GM23338 (cell line): ENCODE measurements at regions not wholly inside any gene's neighbourhood (a gene's known extent, or its start where the extent isn't known, plus 50 kb on each side); places are given as distances from the start of the nearest gene placed in this dataset.

Source experiments
- CREB1 ChIP-seq: fragments of 250-450 bp; sonication (Bioruptor Pico); IDR thresholded peaks from 2 replicates; pipeline ENCODE4 v1.5.0; 2020; ENCODE audit warnings: low read depth, mild to moderate bottlenecking, moderate library complexity
- EZH2 ChIP-seq: fragments of 200-600 bp; sonication (generic); IDR thresholded peaks from one replicate; pipeline ENCODE4 v1.8.0; 2017; ENCODE audit warnings: antibody characterized with exemption, mild to moderate bottlenecking, low read depth; ENCODE audit not compliant: unreplicated experiment
- JUNB ChIP-seq: IDR thresholded peaks from one replicate; pipeline ENCODE4 v1.6.1; 2016; ENCODE audit warnings: antibody characterized with exemption; ENCODE audit not compliant: unreplicated experiment
- STAT1 ChIP-seq: IDR thresholded peaks from one replicate; pipeline ENCODE4 v1.6.1; 2016; ENCODE audit warnings: antibody characterized with exemption; ENCODE audit not compliant: unreplicated experiment
- ZNF114 ChIP-seq: fragments of 250-450 bp; sonication (Bioruptor Pico); IDR thresholded peaks from 2 replicates; pipeline ENCODE4 v1.5.0; 2020; ENCODE audit warnings: mild to moderate bottlenecking, moderate library complexity
- TF ChIP-seq, protein P1 (sequence below): fragments of 250-450 bp; sonication (Bioruptor Pico); IDR thresholded peaks from 2 replicates; pipeline ENCODE4 v1.5.0; 2020; ENCODE audit warnings: mild to moderate bottlenecking, moderate library complexity
- TF ChIP-seq, protein P2 (sequence below): IDR thresholded peaks from one replicate; pipeline ENCODE4 v1.6.1; 2018; ENCODE audit warnings: antibody characterized with exemption; ENCODE audit not compliant: unreplicated experiment

DNA sequence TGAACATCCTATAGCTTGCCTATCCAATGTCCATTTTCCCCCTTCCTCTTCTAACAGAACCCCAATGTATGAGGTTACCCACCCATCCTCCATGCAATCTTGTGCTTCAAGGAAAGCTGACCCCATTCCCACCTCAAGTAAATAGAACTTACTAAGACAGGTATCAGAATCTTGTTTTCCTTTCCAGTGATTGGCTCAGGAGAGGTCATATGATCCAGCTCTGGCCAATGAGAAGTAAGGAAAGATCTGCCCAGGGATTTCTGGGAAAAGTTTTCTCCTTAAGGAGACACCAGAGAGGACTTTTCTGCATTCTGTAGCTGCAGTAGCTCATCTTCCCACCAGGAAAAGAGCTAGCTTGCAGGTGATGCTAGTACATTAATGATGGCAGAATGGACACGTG lies 341.8 kb upstream of the ZFP64 start (continued):
- TF ChIP-seq, protein P1, sequence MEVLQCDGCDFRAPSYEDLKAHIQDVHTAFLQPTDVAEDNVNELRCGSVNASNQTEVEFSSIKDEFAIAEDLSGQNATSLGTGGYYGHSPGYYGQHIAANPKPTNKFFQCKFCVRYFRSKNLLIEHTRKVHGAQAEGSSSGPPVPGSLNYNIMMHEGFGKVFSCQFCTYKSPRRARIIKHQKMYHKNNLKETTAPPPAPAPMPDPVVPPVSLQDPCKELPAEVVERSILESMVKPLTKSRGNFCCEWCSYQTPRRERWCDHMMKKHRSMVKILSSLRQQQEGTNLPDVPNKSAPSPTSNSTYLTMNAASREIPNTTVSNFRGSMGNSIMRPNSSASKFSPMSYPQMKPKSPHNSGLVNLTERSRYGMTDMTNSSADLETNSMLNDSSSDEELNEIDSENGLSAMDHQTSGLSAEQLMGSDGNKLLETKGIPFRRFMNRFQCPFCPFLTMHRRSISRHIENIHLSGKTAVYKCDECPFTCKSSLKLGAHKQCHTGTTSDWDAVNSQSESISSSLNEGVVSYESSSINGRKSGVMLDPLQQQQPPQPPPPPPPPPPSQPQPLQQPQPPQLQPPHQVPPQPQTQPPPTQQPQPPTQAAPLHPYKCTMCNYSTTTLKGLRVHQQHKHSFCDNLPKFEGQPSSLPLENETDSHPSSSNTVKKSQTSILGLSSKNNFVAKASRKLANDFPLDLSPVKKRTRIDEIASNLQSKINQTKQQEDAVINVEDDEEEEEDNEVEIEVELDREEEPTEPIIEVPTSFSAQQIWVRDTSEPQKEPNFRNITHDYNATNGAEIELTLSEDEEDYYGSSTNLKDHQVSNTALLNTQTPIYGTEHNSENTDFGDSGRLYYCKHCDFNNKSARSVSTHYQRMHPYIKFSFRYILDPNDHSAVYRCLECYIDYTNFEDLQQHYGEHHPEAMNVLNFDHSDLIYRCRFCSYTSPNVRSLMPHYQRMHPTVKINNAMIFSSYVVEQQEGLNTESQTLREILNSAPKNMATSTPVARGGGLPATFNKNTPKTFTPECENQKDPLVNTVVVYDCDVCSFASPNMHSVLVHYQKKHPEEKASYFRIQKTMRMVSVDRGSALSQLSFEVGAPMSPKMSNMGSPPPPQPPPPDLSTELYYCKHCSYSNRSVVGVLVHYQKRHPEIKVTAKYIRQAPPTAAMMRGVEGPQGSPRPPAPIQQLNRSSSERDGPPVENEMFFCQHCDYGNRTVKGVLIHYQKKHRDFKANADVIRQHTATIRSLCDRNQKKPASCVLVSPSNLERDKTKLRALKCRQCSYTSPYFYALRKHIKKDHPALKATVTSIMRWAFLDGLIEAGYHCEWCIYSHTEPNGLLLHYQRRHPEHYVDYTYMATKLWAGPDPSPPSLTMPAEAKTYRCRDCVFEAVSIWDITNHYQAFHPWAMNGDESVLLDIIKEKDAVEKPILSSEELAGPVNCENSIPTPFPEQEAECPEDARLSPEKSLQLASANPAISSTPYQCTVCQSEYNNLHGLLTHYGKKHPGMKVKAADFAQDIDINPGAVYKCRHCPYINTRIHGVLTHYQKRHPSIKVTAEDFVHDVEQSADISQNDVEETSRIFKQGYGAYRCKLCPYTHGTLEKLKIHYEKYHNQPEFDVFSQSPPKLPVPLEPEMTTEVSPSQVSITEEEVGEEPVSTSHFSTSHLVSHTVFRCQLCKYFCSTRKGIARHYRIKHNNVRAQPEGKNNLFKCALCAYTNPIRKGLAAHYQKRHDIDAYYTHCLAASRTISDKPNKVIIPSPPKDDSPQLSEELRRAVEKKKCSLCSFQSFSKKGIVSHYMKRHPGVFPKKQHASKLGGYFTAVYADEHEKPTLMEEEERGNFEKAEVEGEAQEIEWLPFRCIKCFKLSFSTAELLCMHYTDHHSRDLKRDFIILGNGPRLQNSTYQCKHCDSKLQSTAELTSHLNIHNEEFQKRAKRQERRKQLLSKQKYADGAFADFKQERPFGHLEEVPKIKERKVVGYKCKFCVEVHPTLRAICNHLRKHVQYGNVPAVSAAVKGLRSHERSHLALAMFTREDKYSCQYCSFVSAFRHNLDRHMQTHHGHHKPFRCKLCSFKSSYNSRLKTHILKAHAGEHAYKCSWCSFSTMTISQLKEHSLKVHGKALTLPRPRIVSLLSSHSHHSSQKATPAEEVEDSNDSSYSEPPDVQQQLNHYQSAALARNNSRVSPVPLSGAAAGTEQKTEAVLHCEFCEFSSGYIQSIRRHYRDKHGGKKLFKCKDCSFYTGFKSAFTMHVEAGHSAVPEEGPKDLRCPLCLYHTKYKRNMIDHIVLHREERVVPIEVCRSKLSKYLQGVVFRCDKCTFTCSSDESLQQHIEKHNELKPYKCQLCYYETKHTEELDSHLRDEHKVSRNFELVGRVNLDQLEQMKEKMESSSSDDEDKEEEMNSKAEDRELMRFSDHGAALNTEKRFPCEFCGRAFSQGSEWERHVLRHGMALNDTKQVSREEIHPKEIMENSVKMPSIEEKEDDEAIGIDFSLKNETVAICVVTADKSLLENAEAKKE (CRISPR knock-in tag): no peak
- no peak for TF ChIP-seq ZNF114
- TF ChIP-seq STAT1: no peak
- TF ChIP-seq JUNB: no peak
- TF ChIP-seq CREB1: no peak
- no peak for TF ChIP-seq EZH2
- TF ChIP-seq, protein P2, sequence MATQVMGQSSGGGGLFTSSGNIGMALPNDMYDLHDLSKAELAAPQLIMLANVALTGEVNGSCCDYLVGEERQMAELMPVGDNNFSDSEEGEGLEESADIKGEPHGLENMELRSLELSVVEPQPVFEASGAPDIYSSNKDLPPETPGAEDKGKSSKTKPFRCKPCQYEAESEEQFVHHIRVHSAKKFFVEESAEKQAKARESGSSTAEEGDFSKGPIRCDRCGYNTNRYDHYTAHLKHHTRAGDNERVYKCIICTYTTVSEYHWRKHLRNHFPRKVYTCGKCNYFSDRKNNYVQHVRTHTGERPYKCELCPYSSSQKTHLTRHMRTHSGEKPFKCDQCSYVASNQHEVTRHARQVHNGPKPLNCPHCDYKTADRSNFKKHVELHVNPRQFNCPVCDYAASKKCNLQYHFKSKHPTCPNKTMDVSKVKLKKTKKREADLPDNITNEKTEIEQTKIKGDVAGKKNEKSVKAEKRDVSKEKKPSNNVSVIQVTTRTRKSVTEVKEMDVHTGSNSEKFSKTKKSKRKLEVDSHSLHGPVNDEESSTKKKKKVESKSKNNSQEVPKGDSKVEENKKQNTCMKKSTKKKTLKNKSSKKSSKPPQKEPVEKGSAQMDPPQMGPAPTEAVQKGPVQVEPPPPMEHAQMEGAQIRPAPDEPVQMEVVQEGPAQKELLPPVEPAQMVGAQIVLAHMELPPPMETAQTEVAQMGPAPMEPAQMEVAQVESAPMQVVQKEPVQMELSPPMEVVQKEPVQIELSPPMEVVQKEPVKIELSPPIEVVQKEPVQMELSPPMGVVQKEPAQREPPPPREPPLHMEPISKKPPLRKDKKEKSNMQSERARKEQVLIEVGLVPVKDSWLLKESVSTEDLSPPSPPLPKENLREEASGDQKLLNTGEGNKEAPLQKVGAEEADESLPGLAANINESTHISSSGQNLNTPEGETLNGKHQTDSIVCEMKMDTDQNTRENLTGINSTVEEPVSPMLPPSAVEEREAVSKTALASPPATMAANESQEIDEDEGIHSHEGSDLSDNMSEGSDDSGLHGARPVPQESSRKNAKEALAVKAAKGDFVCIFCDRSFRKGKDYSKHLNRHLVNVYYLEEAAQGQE: no peak
